ENCODE measurements at regions not wholly inside any gene's neighbourhood (a gene's known extent, or its start where the extent isn't known, plus 50 kb on each side); places are given as distances from the start of the nearest gene placed in this dataset.

DNA sequence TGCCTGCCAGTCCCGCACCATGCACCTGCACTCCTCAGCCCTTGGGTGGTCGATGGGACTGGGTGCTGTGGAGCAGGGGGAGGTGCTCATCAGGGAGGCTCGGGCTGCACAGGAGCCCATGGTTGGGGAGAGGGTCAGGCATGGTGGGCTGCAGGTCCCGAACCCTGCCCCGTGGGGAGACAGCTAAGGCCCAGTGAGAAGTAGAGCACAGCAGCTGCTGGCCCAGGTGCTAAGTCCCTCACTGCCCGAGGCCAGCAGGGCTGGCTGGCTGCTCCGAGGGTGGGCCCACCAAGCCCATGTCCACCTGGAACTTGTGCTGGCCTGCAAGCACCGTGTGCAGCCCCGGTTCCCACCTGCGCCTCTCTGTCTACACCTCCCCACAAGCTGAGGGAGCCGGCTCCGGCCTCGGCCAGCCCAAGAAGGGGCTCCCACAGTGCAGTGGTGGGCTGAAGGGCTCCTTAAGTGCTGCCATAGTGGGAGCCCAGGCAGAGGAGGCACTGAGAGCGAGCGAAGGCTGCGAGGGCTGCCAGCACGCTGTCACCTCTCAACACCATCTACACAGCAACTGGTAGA lies 88.5 kb upstream of the ELAVL2 start:
- DNase-seq (ENCODE audit: low read depth): no peak

DNA sequence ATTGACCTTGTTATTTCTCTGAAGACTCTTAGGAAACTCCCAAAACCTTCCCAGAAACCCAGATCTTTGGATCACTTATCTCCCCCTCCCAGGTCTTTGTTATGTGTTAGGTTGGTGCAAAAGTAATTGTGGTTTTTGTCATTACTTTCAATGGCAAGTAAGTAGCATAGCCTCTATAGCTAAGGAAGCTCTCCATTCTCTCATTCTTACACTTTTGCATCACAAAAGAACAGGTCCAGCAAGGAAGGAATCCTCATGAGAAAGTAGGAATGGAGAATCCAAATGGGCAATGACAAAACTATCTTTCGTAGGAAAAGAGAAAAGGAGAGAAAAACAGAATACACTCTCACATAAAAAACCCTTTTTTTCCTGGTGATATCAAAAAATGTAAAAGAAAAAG lies 81.3 kb upstream of the ELAVL2 start:
- no peak for DNase-seq (ENCODE audit: low read depth)

DNA sequence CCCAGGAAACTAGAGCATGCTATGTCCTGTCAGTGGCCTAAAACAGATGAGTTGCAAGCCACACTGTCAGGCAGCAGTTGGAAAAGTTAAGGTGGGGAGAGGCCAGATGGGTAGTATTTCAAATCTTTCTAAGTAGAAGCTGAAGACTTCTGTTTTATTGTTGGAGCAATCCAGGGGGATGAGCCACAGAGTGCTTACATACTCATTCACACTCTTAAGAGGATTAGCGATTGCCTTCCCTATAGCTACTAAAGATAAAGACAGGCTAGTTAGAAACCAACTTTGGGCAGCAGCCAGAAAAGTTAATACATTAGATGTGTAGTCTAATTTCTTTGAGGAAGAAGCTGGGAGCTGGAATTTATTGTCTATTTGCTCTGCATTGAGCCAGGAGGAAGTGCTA lies 61.7 kb upstream of the ELAVL2 start:
- DNase-seq (ENCODE audit: low read depth): no peak
